Jurkat, Clone E6-1 (cell line): ENCODE measurements at regions not wholly inside any gene's neighbourhood (a gene's known extent, or its start where the extent isn't known, plus 50 kb on each side); places are given as distances from the start of the nearest gene placed in this dataset.

Source experiments
- DNase-seq: peaks from one replicate; pipeline ENCODE4 v3.0.0-alpha.2; 2011; ENCODE audit warnings: low read depth, low spot score
- H3K4me3 ChIP-seq: 2 replicates; pipeline ENCODE4 v1.5.1; 2011; ENCODE audit warnings: mild to moderate bottlenecking, low read length, control low read depth, moderate library complexity

GRCh38 chr11:19598876-19599486 lies 113.7 kb upstream of the NAV2 start:
- no peak for DNase-seq
- no peak overlapping the region for H3K4me3 ChIP-seq

GRCh38 chr11:19598456-19598855 lies 114.2 kb upstream of the NAV2 start:
- no peak overlapping the region for H3K4me3 ChIP-seq
- DNase-seq: no peak

DNA sequence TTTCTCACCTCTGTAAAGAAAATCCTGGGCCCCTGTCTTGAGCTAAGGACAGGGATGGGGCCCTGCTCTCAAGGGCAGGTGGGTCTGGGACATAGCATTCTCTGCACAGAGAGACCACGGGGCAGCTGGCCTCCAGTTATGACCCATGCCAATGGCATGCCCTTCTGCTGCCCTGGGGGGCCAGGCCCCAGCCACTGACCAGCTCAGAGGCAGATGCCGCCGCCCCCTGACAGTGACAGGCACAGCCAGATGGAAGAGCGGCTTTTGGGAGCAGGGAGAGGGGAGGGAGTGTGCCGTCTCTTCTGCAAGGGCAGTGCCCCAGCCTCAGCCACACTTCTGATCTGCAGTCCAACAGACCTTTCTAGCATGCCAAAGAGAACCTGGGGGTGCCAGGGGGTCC lies 114.8 kb upstream of the NAV2 start:
- DNase-seq: no peak
- H3K4me3 ChIP-seq: no peak overlapping the region

GRCh38 chr11:19597206-19597605 lies 115.4 kb upstream of the NAV2 start:
- no peak overlapping the region for H3K4me3 ChIP-seq
- DNase-seq: no peak

GRCh38 chr11:19595840-19596751 lies 116.5 kb upstream of the NAV2 start:
- DNase-seq: no peak
- H3K4me3 ChIP-seq: no peak overlapping the region

- no peak overlapping the region for H3K4me3 ChIP-seq
- no peak for DNase-seq
Measured at GRCh38 chr11:19595499-19595839, 117.2 kb upstream of the NAV2 start.

DNA sequence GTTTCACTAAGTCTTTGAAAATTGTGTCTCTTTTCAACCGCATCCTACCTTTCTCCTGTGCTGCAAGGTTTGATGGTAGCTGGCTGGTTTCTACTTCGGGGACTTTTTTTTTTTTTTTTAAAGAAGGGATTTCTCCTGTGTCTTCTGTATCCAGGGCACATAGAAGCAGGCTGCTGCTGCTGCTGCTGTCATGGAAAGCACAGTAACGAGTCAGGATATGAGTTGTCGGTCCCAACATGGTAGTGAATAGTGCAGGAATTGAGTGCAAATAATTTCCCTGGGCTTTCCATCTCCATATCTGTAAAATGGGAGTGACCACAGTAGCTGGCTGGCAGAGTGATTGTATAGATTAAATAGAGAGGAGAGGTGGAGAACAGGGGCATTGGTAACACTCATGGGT lies 118.3 kb upstream of the NAV2 start:
- H3K4me3 ChIP-seq: no peak overlapping the region
- DNase-seq: no peak

DNA sequence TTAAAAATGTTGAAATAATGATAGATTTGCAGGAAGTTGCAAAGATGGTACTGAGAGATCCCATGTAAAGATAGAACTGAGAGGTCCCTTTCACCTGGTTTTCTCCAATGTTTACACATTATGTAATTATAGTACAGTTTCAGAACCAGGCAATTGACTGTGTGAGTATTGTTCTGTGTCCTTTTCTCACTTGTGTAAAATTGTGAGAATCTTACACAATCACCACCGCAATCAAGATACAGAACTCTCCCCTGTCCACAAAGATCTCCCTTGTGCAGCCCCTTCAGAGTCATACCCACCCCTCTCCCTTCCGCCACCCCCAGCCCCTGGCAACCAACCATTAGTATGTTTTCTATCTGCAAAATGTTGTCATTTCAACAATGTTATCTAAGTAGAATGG lies 119.8 kb upstream of the NAV2 start:
- no peak for DNase-seq
- no peak overlapping the region for H3K4me3 ChIP-seq

DNA sequence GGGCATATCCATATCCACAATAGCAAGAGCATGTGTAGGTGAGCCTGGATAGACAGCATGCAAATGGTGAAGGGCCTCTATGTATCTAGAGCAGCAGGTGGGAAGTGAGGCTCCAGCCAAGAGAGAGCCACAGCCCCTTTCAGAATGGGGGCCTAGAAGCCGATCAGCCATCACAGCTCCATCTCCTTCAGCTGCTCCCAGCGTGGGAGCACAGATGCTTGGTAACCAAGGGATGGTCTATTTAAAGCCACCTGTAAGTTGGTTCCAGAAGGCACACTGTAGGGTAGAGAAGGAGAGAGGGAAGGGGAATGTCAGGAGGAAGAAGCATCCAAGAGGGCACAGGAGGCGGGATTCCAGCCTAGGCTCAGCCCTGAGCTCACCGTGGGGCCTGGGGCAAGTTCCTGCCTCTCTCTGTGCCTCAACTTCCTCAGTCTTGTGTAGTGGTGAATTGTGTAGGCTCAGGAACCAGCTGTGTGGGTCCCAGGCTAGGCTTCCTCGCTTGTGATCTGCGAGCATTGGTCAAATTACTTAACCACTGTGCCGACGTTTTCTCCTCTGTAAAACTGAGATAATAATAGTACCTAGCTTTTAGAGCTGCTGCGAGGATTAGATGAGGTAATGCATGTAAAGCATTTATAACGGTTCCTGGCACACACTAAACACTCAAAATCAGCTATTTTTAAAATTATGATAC lies 122.9 kb upstream of the NAV2 start:
- peak; percentile 93 for DNase-seq
- H3K4me3 ChIP-seq: peak overlapping the region; percentile 5; the same call in 1 of the 2 replicates

GRCh38 chr11:19587979-19588378 lies 124.7 kb upstream of the NAV2 start:
- DNase-seq: no peak

DNA sequence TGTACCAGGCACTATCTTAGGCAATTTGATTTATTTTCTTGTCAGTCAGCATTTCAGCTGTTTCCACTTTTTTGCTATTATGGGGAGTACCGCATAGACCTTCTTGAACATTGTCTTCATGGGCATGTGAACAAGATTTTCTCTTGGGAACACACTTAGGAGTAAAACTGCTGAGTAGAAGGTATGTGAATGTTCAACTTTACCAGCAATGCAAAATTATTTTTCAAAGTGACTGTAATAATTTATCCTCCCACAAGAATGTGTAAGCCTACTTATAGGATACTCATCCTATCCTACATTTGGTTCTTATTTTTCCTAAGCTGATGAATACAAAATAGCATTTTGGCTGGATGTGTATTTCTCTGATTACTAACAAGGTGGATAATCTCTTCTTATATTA lies 132.0 kb upstream of the NAV2 start:
- no peak for DNase-seq
- H3K4me3 ChIP-seq: no peak overlapping the region

More at GRCh38 chr11:19587979-19588378, 124.7 kb upstream of the NAV2 start:
- no peak overlapping the region for H3K4me3 ChIP-seq

GRCh38 chr11:19579957-19580356 lies 132.7 kb upstream of the NAV2 start:
- H3K4me3 ChIP-seq: no peak overlapping the region

GRCh38 chr11:19578871-19579270 lies 133.8 kb upstream of the NAV2 start:
- no peak for DNase-seq
- no peak overlapping the region for H3K4me3 ChIP-seq

More at GRCh38 chr11:19579957-19580356, 132.7 kb upstream of the NAV2 start:
- DNase-seq: no peak

- no peak overlapping the region; the same call in 1 of the 2 replicates for H3K4me3 ChIP-seq
- no peak for DNase-seq
Measured at GRCh38 chr11:19577976-19578619, 134.5 kb upstream of the NAV2 start.

- DNase-seq: no peak
- H3K4me3 ChIP-seq: no peak overlapping the region
Measured at GRCh38 chr11:19577391-19577975, 135.2 kb upstream of the NAV2 start.

- no peak overlapping the region for H3K4me3 ChIP-seq
Measured at GRCh38 chr11:19576903-19577302, 135.7 kb upstream of the NAV2 start.

DNA sequence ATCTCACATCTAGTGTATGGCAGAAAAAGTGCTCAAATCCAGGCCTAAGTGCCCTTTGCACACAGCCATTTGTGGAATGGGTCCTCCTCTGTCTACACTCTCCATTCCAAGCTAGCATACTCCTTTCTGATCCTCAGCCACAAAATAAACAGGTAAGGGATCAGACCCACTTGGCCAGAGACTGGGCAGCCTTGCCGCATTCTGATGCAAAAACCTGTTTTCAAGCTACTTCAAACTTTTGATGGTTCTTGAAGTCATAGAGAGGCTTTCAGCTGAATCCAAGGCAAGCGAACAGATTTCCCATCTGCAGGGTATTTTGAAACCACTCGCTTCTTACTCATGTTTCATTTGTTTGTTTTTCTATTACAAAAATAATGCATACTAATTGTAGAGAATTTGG lies 136.6 kb upstream of the NAV2 start:
- DNase-seq: no peak

More at GRCh38 chr11:19576903-19577302, 135.7 kb upstream of the NAV2 start:
- DNase-seq: no peak

GRCh38 chr11:19574916-19575315 lies 137.7 kb upstream of the NAV2 start:
- no peak for DNase-seq

More for the DNA sequence above, 136.6 kb upstream of the NAV2 start:
- H3K4me3 ChIP-seq: no peak overlapping the region

GRCh38 chr11:19573666-19574065 lies 139.0 kb upstream of the NAV2 start:
- no peak for DNase-seq
- H3K4me3 ChIP-seq: no peak overlapping the region

More at GRCh38 chr11:19574916-19575315, 137.7 kb upstream of the NAV2 start:
- no peak overlapping the region for H3K4me3 ChIP-seq
